ENCODE measurements at regions not wholly inside any gene's neighbourhood (a gene's known extent, or its start where the extent isn't known, plus 50 kb on each side); places are given as distances from the start of the nearest gene placed in this dataset.

- Histone ChIP-seq H3K9ac (ENCODE audit: extremely low read depth, insufficient read length, low read length) (no peak overlapping the region), H2BK15ac (ENCODE audit: low read depth, low read length) (no peak overlapping the region), H3K18ac (ENCODE audit: insufficient read length, low read depth, low read length) (no peak overlapping the region), H2BK120ac (ENCODE audit: low read depth, low read length, poor library complexity, severe bottlenecking) (no peak overlapping the region), H2BK5ac (ENCODE audit: insufficient read length, low read length) (no peak overlapping the region), H2BK20ac (ENCODE audit: low read depth, low read length, poor library complexity, severe bottlenecking) (no peak overlapping the region), H3K4me2 (ENCODE audit: insufficient read depth, insufficient read length, low read length) (no peak overlapping the region), H4K5ac (ENCODE audit: insufficient read length, low read depth, low read length) (no peak overlapping the region), H3K27ac (ENCODE audit: insufficient read length, low read depth, low read length) (no peak overlapping the region), H3K23ac (ENCODE audit: insufficient read length, low read depth, low read length) (no peak overlapping the region), H3K9me3 (ENCODE audit: control insufficient read depth, low read depth, low read length) (no peaks in the 10 kb centered on the region), H2AK5ac (ENCODE audit: insufficient read length, low read length) (no peak overlapping the region), H3K4ac (ENCODE audit: low read depth, low read length) (no peak overlapping the region), H3K4me1 (ENCODE audit: insufficient read depth, low read length) (no peaks in the 10 kb centered on the region), H4K8ac (replicated peaks; ENCODE audit: insufficient read length, low read depth, low read length) (no peak overlapping the region), H4K91ac (ENCODE audit: insufficient read length, low read depth, low read length) (no peak overlapping the region), H3K14ac (ENCODE audit: insufficient read depth, low read length) (no peak overlapping the region), H3K27me3 (ENCODE audit: insufficient read depth, low read length) (no peaks in the 10 kb centered on the region), H2BK12ac (ENCODE audit: insufficient read length, low read depth, low read length) (no peak overlapping the region), H4K20me1 (ENCODE audit: control insufficient read depth, insufficient read depth, insufficient read length) (no peaks in the 10 kb centered on the region), H2AFZ (ENCODE audit: low read length) (no peak overlapping the region), H3K56ac (ENCODE audit: insufficient read length, low read depth, low read length) (no peak overlapping the region), H3T11ph (ENCODE audit: low read length) (no peak overlapping the region), H3K79me1 (ENCODE audit: insufficient read depth, low read depth, low read length, poor library complexity, severe bottlenecking) (no peaks in the 10 kb centered on the region), H3K23me2 (ENCODE audit: insufficient read length, low read depth, low read length, poor library complexity, severe bottlenecking) (no peaks in the 10 kb centered on the region), H3K79me2 (ENCODE audit: insufficient read depth, low read length) (no peaks in the 10 kb centered on the region)
- WGBS (ENCODE audit: extremely low coverage, insufficient read length, low lambda C conversion rate) = no CpG with 5 or more reads among the region's 8 CpGs
- TF ChIP-seq, protein P1, sequence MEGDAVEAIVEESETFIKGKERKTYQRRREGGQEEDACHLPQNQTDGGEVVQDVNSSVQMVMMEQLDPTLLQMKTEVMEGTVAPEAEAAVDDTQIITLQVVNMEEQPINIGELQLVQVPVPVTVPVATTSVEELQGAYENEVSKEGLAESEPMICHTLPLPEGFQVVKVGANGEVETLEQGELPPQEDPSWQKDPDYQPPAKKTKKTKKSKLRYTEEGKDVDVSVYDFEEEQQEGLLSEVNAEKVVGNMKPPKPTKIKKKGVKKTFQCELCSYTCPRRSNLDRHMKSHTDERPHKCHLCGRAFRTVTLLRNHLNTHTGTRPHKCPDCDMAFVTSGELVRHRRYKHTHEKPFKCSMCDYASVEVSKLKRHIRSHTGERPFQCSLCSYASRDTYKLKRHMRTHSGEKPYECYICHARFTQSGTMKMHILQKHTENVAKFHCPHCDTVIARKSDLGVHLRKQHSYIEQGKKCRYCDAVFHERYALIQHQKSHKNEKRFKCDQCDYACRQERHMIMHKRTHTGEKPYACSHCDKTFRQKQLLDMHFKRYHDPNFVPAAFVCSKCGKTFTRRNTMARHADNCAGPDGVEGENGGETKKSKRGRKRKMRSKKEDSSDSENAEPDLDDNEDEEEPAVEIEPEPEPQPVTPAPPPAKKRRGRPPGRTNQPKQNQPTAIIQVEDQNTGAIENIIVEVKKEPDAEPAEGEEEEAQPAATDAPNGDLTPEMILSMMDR (conservative IDR thresholded peaks at IDR 0.05) = peak; percentile 86
- no peak overlapping the region for H3K4me3 Mint-ChIP-seq
- H3K4me1 Mint-ChIP-seq = peaks cover 0 to 3% of the 10 kb centered on the region in 2 experiments; a peak in 1 of 4 replicates
- H3K27ac Mint-ChIP-seq = no peak overlapping the region
- no peaks in the 10 kb centered on the region for H3K36me3 Mint-ChIP-seq (ENCODE audit: insufficient read depth in 1 of 3, low read depth in 3 of 3)
- DNase-seq = no peak
- no peaks in the 10 kb centered on the region; the same call in 1 of the 2 replicates for H3K27me3 Mint-ChIP-seq (ENCODE audit: low read depth)
- no peaks in the 10 kb centered on the region for H3K9me3 Mint-ChIP-seq
Measured at GRCh38 chr1:172742599-172743500, 83.9 kb downstream of the FASLG start.

Data from H9 (cell line).